Right lobe of liver (tissue), 4 donors: ENCODE measurements at regions not wholly inside any gene's neighbourhood (a gene's known extent, or its start where the extent isn't known, plus 50 kb on each side); places are given as distances from the start of the nearest gene placed in this dataset.

Experiments
- CTCF ChIP-seq, 4 donors: fragments of 200-600 bp in 3 of 4; fragments of 450-650 bp in 1 of 4; IDR thresholded peaks; one replicate each; pipeline versions ENCODE4 v1.5.1 to v1.8.0; 2016 to 2022; ENCODE audit warnings: antibody characterized with exemption in 4 of 4, mild to moderate bottlenecking in 2 of 4
- POLR2A ChIP-seq: fragments of 450-650 bp; IDR thresholded peaks from one replicate; pipeline ENCODE4 v1.6.1; 2017; ENCODE audit warnings: antibody characterized with exemption, mild to moderate bottlenecking
- donor health status: DM: no; HTN: no; CAD: no.
- donor health status: DM: no; HTN: no; CAD: no.
- donor health status: DM: no; HTN: yes; CAD: no.

GRCh38 chrX:39384996-39385395 is 583.7 kb downstream of the MID1IP1 start:
- TF ChIP-seq CTCF (IDR thresholded peaks at IDR 0.05) (no peak), POLR2A (no peak)
